Parathyroid adenoma (tissue), 2 donors: ENCODE measurements at regions not wholly inside any gene's neighbourhood (a gene's known extent, or its start where the extent isn't known, plus 50 kb on each side); places are given as distances from the start of the nearest gene placed in this dataset.

Source experiments
- H2AFZ ChIP-seq: fragments of 300-600 bp; sonication (generic); one replicate; pipeline ENCODE4 v1.7.0; 2017; ENCODE audit warnings: antibody characterized with exemption, mild to moderate bottlenecking
- H3K27ac ChIP-seq: fragments of 300-600 bp; sonication (generic); one replicate; pipeline ENCODE4 v1.7.0; 2017
- H3K27me3 ChIP-seq: fragments of 300-600 bp; sonication (generic); one replicate; pipeline ENCODE4 v1.7.0; 2017; ENCODE audit warnings: low read length; ENCODE audit not compliant: control insufficient read depth, insufficient read depth
- H3K36me3 ChIP-seq: fragments of 300-600 bp; sonication (generic); one replicate; pipeline ENCODE4 v1.7.0; 2017; ENCODE audit warnings: low read length; ENCODE audit not compliant: control insufficient read depth, insufficient read depth
- H3K4me1 ChIP-seq: fragments of 300-600 bp; sonication (generic); one replicate; pipeline ENCODE4 v1.7.0; 2017; ENCODE audit warnings: control low read depth
- H3K4me2 ChIP-seq: fragments of 300-600 bp; sonication (generic); one replicate; pipeline ENCODE4 v1.7.0; 2017; ENCODE audit warnings: low read length
- H3K4me3 ChIP-seq: fragments of 300-600 bp; sonication (generic); one replicate; pipeline ENCODE4 v1.7.0; 2017; ENCODE audit warnings: low read depth, low read length
- H3K79me2 ChIP-seq: fragments of 300-600 bp; sonication (generic); one replicate; pipeline ENCODE4 v1.7.0; 2017; ENCODE audit warnings: control low read depth
- H3K9ac ChIP-seq: fragments of 300-600 bp; sonication (generic); one replicate; pipeline ENCODE4 v1.7.0; 2017; ENCODE audit warnings: mild to moderate bottlenecking
- H3K9me3 ChIP-seq: fragments of 300-600 bp; sonication (generic); one replicate; pipeline ENCODE4 v1.7.0; 2017; ENCODE audit warnings: low read length; ENCODE audit not compliant: control insufficient read depth
- CTCF ChIP-seq: fragments of 300-600 bp; sonication (generic); IDR thresholded peaks from one replicate; pipeline ENCODE4 v1.7.0; 2017; ENCODE audit warnings: antibody characterized with exemption, mild to moderate bottlenecking
- donor health status: primary hyperparathyroidism.

GRCh38 chr5:163760498-163760897, 255.1 kb downstream of the MAT2B start:
- no peaks in the 10 kb centered on the region for H3K36me3 ChIP-seq
- no peak overlapping the region for H3K4me3 ChIP-seq
- no peak overlapping the region for H3K4me2 ChIP-seq
- H3K27me3 ChIP-seq = no peaks in the 10 kb centered on the region
- no peaks in the 10 kb centered on the region for H3K9me3 ChIP-seq
- no peak overlapping the region for H3K27ac ChIP-seq
- H3K79me2 ChIP-seq = no peaks in the 10 kb centered on the region
- H2AFZ ChIP-seq = no peak overlapping the region
- no peaks in the 10 kb centered on the region for H3K4me1 ChIP-seq
- no peak for TF ChIP-seq CTCF
- H3K9ac ChIP-seq = no peak overlapping the region

- H3K4me3 ChIP-seq = no peak overlapping the region
- H3K4me2 ChIP-seq = no peak overlapping the region
- no peaks in the 10 kb centered on the region for H3K27me3 ChIP-seq
- no peak for TF ChIP-seq CTCF
- no peak overlapping the region for H2AFZ ChIP-seq
- H3K9me3 ChIP-seq = no peaks in the 10 kb centered on the region
- no peaks in the 10 kb centered on the region for H3K4me1 ChIP-seq
- H3K9ac ChIP-seq = no peak overlapping the region
- H3K79me2 ChIP-seq = no peaks in the 10 kb centered on the region
- no peaks in the 10 kb centered on the region for H3K36me3 ChIP-seq
- H3K27ac ChIP-seq = no peak overlapping the region
Measured at GRCh38 chr5:163766936-163767670, 261.7 kb downstream of the MAT2B start.

GRCh38 chr5:163770625-163771024, 265.2 kb downstream of the MAT2B start:
- Histone ChIP-seq H3K4me2 (no peak overlapping the region), H2AFZ (no peak overlapping the region), H3K4me1 (no peaks in the 10 kb centered on the region), H3K4me3 (no peak overlapping the region), H3K9ac (no peak overlapping the region), H3K79me2 (no peaks in the 10 kb centered on the region), H3K36me3 (no peaks in the 10 kb centered on the region), H3K27me3 (no peaks in the 10 kb centered on the region), H3K9me3 (no peaks in the 10 kb centered on the region), H3K27ac (no peak overlapping the region)
- no peak for TF ChIP-seq CTCF

GRCh38 chr5:163772241-163772640, 266.8 kb downstream of the MAT2B start:
- no peak overlapping the region for H3K4me3 ChIP-seq
- no peaks in the 10 kb centered on the region for H3K9me3 ChIP-seq
- H3K9ac ChIP-seq = no peak overlapping the region
- H3K27ac ChIP-seq = no peak overlapping the region
- no peak overlapping the region for H3K4me2 ChIP-seq
- no peaks in the 10 kb centered on the region for H3K27me3 ChIP-seq
- no peak overlapping the region for H2AFZ ChIP-seq
- no peaks in the 10 kb centered on the region for H3K36me3 ChIP-seq
- no peaks in the 10 kb centered on the region for H3K4me1 ChIP-seq
- H3K79me2 ChIP-seq = no peaks in the 10 kb centered on the region
- no peak for TF ChIP-seq CTCF

- Histone ChIP-seq H3K27me3 (no peaks in the 10 kb centered on the region), H3K36me3 (no peaks in the 10 kb centered on the region)
Measured at GRCh38 chr5:163772644-163773043, 267.2 kb downstream of the MAT2B start.

More at GRCh38 chr5:163772644-163773043, 267.2 kb downstream of the MAT2B start:
- Histone ChIP-seq H3K4me3 (no peak overlapping the region), H3K27ac (no peak overlapping the region), H3K9ac (no peak overlapping the region), H2AFZ (no peak overlapping the region), H3K79me2 (no peaks in the 10 kb centered on the region), H3K9me3 (no peaks in the 10 kb centered on the region), H3K4me1 (no peaks in the 10 kb centered on the region), H3K4me2 (no peak overlapping the region)
- no peak for TF ChIP-seq CTCF
